ENCODE measurements at regions not wholly inside any gene's neighbourhood (a gene's known extent, or its start where the extent isn't known, plus 50 kb on each side); places are given as distances from the start of the nearest gene placed in this dataset.

DNA sequence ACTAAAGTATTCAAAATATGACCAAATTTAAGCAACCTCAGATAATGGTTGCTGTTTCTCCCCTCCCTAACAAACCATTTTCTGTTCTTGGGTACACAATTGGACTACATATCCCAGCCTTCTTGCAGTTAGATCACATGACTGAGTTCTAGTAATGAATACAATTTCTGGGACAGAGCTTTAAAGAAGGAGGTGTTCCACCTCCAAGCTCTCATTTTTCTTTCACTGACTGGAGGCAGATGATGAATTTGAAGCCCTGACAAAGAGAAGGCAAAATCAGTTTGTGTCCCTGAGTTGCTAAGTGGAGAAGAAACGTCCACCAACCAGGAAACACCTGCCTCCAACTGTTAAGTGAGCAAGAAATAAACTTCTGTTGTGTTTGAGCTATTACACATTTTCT lies 117.2 kb downstream of the LCA5 start:
- TF ChIP-seq CTCF (IDR thresholded peaks at IDR 0.05) (no peak), POLR2A (IDR thresholded peaks at IDR 0.05) (no peak)

Data from thyroid gland (tissue), 4 donors.